Neural progenitor cell (in vitro differentiated cells): ENCODE measurements at regions not wholly inside any gene's neighbourhood (a gene's known extent, or its start where the extent isn't known, plus 50 kb on each side); places are given as distances from the start of the nearest gene placed in this dataset.

ENCODE experiments used
- EZH2 ChIP-seq: fragments of 200-600 bp; sonication (generic); IDR thresholded peaks from 2 replicates; pipeline ENCODE4 v1.6.1; 2017; ENCODE audit warnings: antibody characterized with exemption, mild to moderate bottlenecking, moderate library complexity
- EZH2phosphoT487 ChIP-seq: fragments of 200-600 bp; sonication (generic); IDR thresholded peaks from 2 replicates; pipeline ENCODE4 v1.6.1; 2017; ENCODE audit warnings: antibody characterized with exemption
- TF ChIP-seq, protein P1 (sequence below): fragments of 200-600 bp; sonication (generic); IDR thresholded peaks from 2 replicates; pipeline ENCODE4 v1.5.1; 2017; ENCODE audit warnings: antibody characterized with exemption, mild to moderate bottlenecking

DNA sequence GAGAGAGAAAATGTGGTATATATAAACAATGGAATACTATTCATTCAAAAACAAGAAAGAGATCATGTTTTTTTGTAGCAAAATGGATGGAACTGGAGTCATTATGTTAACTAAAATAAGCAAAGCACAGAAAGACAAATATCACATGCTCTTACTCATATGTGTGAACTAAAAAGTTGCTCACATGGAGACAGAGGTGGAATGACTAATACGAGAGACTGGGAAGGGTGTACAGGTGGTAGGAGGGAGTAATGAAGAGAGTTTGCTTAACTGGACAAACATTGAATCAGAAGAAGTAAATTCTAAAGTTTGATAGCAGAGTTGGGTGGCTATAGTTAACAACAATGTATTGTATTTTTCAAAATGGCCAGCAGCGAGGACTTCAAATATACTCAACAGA lies 1080.7 kb upstream of the CHAC2 start:
- no peak for TF ChIP-seq EZH2
- TF ChIP-seq, protein P1, sequence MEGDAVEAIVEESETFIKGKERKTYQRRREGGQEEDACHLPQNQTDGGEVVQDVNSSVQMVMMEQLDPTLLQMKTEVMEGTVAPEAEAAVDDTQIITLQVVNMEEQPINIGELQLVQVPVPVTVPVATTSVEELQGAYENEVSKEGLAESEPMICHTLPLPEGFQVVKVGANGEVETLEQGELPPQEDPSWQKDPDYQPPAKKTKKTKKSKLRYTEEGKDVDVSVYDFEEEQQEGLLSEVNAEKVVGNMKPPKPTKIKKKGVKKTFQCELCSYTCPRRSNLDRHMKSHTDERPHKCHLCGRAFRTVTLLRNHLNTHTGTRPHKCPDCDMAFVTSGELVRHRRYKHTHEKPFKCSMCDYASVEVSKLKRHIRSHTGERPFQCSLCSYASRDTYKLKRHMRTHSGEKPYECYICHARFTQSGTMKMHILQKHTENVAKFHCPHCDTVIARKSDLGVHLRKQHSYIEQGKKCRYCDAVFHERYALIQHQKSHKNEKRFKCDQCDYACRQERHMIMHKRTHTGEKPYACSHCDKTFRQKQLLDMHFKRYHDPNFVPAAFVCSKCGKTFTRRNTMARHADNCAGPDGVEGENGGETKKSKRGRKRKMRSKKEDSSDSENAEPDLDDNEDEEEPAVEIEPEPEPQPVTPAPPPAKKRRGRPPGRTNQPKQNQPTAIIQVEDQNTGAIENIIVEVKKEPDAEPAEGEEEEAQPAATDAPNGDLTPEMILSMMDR, result no peak
- TF ChIP-seq EZH2phosphoT487, result no peak
